GM19351 (cell line): ENCODE measurements at regions not wholly inside any gene's neighbourhood (a gene's known extent, or its start where the extent isn't known, plus 50 kb on each side); places are given as distances from the start of the nearest gene placed in this dataset.

Experiments
- ATAC-seq: cut with Tn5 transposase; IDR thresholded peaks from one replicate; pipeline ENCODE4 v1.9.1; 2021; ENCODE audit warnings: mild to moderate bottlenecking, moderate library complexity; ENCODE audit not compliant: unreplicated experiment

DNA sequence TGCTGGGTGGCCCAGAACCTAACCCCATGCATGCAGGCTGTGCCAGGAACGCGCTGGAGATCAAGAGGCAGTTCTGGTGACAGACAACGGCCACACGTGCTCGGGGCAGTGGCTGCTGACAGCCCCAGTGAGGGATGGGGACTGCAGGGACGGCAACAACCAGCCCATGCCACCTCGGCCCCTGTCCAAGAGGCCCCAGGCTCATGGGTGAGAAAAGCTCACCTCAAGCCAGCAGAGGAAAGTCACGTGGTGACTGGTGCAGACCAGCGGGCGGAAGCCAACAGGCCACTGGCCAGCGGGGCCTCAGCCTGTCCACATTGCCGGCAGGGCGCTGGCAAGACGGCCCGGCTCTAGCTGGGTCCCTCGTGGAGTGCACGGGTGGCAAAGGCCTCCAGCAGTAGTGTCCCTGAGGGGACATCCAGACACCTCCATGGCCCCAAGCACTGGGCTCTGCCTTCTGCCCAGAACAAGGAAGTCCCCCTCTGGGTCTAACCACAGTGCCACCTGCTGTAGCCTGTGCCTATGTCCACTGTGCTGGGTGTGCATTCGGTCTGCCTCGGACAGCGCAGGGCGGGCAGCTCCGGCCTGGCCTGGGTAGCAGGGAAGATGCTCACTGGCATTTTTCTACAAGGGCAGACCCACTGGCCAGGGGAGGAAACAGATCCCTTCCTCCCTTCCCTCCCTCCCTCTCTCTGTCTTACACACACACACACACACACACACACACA is 134.1 kb downstream of the NCOR2 start:
- no peak for ATAC-seq

DNA sequence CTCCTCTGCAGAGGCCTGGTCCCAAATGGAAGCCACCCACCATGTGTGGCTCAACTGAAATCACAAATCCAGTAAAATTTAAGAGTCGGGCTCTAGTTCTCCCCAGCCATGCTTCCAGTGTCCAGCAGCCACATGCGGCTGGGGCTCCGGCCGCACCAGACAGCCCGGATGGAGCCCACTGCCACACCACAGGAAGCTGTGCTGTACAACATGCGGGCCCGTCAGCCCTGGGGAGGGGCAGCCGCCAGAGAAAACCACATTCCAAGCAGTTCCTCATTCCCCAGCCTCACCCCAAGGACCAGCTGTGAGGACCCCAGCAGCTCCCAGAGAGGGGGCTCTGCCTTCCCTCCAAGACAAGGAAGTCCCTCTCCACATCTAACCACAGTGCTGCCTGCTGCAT is 135.0 kb downstream of the NCOR2 start:
- no peak for ATAC-seq

DNA sequence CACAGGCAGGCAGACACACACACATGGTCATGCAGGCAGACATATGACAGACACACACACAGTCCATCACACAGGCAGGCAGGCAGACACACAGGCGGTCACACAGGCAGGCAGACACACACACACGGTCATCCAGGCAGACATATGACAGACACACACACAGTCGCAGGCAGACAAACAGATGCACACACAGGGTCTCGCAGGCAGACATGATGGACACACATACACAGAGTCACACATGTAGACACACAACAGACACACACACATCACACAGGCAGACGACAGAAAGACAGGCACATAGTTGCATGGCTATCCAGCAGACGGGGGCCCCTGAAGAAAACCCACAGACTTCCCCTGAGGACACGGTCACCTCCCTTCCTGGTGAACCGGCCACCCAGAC is 135.4 kb downstream of the NCOR2 start:
- no peak for ATAC-seq

DNA sequence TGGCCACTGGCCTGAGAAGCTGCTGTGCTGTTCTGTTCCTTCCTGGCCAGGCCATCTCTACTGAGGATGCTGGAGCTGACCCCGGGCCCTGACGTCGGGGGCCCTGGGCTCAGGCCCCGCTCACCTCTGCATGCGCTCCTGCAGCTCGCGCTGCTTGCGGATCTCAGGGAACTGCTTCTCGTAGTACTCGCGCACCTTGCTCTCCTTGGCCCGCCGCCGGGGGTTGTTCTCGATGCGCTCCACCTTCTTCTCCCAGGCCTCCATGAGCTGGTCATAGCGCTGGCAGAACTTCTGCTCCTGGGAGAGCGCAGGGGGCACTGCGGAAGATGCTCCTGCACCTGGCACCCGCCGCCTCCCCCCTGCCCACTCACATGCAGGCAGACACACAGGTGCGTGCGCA is 135.6 kb downstream of the RFLNA start:
- ATAC-seq = no peak

DNA sequence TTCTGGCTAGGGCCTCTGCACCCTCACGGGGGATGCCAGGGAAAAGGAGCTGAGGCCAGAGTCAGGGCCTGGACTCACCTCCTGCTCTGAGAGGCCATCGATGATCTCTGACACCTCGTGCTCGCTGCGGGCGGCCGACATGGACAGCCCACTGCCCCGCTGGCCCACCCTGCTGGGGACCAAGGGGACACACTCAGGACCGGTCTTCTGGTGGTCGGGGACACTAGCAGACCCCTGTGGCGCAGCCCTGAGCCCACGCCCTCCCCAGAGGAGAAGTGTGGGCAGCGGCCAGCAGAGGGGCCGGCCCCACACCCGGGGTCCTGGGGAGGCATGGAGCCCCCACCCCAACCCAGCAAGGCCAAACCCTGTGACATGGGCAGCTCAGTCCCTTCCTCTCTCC is 134.6 kb downstream of the RFLNA start:
- ATAC-seq = no peak

DNA sequence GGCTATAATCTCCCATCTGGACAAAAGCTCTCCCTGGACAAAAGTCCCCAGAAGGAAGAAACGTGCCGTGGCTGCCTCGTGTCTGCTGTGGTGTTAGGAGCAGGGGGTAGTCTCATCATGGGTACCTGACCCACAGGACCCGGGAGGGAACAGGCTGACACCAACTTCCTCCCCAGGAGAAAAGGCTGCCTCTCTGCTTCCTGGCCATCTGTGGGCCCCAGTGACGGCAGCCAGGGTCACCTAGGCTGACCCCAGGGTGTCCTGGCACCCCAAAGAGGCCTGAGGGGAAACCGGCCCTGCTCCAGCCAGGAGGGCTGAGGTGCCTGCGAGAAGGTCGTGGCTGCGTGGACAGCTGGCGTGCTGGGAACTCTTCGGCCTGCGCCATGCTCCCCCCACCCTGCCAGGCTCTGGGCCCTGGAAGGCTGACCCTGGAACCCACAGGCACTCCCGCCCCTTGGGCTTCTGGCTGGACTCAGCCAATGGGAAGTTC is 133.9 kb downstream of the RFLNA start:
- ATAC-seq = no peak

DNA sequence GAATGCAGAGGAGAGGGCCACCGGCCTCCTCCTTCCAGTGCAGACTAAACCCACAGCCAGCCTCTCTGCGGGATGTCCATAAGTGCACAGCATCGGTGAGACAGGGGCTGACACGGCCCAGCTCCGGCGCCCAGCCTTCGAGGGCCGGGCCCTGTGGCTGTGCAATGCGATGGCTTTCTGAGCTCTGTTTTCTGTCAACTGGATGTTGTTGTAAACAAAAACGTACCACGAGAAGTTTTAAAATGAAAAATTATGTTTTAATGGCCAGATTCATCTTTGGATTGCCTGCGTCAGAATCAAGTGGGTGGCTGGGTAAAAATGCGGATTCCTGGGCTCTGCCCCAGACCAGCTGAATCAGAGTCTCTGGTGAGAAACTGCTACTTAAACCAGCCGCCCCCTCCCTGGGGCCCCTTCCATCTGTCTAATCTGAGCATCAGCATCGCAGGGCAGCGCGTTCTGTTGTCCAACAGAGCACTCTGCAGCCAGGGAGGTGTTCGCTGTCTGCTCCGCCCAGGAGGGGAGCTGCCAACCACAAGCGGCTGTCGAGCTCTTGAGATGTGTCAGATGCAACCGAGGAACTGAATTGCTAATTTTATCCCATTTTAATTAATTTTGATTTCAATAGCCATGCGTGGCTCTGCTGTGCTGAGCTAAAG is 133.4 kb downstream of the RFLNA start:
- no peak for ATAC-seq

DNA sequence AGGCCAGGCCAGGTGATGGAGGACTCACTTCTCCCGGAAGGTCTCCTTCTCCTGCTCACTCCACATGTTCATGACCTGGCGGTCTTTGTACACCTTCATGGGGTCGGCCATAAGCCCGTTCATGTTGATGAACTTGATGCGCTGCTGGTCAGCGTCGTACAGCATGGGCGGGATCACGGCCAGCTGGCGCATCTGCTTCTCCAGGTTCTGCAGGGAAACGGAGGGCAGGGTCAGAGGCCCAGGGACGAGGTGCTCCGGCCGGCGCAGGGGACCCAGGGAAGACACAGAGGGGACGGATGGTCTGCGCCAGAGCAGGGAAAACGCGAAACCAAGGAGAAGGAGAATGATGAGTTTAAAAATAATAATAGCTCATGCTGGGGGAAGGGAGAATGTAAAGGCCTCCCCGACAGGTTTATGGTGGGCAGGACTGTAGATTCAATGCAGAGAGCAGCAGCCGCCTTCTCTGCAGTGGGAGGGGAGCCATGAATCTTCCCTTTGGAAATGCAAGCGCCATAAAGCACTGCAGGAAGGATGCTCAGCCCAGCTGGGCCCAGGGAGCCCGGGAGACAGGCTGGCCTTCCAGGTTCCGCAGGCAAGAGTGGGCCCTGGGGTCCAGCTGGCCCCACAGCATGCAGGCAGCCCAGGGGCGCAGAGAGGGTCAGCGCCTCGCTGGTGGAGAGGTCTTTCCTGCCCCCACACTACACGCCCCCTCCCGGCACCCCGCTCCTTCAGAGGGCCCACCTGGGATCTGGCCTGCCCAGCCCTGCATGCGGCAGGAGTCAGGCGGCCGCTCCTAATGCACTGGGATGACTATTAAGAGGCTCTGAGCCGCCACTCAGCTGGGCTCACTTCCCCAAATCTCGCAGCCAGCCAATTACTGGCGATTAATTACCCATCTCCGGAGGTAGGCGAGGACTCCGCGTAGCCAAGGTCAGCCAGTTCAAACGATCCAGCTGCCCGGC is 132.0 kb downstream of the RFLNA start:
- ATAC-seq = no peak

DNA sequence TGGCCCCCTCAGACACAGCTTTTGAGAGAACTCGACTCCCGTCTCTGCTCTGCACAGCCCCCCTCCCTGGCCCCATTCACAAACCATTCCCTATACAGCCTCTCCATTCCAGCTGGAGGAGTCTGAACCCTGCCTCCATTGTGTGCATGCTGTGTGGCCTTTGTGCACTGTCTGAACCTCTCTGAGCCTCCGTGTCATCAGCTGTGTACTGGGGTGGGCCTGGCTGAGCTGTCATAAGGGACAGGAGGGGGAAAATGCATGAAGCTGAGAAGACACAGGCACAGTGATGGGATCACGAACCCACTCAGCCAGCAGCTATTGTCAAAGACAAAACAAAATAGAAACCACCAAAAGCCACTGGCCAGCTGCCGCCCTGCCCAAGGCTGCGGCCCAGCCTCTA is 130.8 kb downstream of the RFLNA start:
- no peak for ATAC-seq

DNA sequence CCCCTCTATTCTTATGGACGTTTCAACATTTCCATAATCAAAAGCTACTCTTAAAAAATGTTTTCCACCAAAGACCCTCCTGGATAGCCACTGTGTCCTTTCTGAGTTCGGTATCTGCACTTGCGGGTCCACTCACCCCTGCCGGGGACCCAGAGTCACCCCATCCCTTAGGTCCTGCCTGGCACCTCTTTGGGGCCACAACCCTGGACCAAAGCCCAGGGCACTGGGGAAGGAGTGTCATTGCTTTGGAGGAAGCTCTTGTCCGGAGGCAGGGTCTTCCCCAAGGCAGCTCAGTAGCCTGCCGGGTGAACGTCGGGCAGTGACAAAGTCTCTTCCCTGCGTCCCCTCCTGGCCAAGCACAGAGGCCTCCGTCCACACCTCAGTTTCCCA is 129.6 kb downstream of the RFLNA start:
- no peak for ATAC-seq

DNA sequence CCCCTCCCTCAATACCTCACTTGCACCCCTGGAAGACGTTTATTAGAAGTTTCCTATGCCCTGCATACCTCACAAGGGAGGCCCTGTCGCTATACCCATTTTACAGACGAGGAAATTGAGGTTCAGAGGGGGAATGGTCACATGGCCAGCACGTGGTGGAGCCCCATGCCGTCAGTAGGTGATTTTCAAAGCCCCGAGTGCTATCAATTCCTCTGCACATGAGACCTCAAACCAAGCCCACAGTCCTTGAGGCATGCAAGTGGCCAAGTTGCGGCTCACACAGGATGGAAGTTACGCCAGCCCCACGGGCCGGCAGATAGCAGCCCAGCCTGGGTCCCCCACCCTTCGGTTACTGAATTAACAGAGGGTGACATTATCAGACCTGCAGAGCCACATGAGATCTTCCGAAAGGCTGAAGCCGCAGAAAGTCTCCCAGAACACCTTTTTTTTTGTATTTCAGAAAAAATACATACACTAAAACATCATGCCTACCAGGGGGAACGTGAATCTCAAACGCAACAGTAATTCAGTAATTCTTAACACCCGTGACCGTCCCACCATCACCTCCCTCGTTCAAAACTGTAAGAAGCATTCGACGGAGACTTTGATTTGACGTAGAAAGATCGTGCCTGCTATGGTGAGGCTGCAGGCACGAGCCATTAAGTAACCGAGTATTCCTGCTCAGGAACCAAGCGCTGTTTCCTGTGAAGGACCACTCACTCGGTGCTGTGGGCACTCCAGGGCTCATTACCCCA is 129.0 kb downstream of the RFLNA start:
- no peak for ATAC-seq

DNA sequence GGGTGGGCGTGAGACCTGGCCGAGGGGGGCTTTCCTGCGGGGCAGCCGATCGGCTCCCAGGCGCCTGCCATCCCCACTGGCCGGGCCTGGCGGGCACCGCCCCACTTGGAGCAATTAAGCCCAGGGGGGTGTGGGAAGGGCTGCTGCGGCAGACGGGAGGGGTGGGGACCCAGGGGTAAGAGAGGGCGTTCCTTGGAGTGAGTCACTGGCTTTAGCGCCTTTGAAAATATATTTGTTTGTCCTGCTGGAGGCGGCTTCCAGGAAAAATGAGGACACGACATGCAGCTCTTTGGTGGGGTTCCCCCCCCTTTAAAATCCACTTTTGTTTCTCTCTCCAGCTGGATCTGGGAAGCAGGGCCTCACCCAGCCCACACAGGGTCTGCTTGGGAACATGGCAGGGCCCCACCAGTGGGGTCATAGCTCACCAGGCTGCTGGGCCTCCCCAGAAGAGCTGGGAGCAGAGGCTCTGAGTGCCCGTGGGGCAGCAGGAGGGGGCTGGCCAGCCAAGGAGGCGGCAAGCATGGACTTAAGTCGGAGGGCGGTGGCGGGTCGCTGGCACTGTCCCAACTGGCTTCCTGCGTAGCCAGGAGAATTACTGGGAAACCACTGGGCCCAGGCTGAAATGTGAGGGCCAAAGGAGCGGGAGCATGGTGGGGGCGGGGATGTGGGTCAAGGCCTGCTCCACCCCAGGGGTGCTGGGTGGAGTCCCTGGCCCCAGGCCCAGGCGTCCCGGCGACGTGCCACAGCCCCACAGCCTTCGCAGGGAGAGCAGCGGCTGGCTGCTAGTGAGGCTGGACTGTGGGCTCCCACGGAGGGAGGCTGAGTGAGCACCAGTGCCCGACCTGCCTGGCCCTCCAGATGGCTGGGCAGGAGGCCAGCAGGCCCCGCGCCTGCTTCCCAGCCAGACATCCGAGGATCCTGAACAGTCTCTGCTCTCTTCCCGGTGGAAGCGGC is 128.0 kb downstream of the RFLNA start:
- ATAC-seq = no peak

DNA sequence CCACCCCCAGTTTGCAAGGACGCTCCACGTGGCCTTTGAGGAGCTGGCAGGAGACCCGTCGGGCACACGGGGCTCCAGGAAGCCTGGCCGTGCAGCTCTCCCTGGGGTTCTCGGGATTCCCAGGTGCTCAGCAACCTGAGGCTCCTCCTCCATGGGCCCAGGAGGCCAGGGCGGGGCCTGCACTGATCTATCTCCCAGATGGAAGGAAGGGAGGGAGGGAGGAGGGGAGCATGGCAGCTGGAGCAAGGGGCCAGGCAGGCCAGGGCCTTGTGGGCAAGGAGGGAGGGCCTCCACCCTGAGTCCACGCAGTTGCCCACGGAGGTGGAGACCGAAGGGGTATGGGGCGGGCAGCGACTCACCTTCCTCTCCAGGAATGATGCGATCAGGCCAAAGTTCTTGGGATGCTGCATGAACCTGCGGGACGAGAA is 127.3 kb downstream of the RFLNA start:
- no peak for ATAC-seq

DNA sequence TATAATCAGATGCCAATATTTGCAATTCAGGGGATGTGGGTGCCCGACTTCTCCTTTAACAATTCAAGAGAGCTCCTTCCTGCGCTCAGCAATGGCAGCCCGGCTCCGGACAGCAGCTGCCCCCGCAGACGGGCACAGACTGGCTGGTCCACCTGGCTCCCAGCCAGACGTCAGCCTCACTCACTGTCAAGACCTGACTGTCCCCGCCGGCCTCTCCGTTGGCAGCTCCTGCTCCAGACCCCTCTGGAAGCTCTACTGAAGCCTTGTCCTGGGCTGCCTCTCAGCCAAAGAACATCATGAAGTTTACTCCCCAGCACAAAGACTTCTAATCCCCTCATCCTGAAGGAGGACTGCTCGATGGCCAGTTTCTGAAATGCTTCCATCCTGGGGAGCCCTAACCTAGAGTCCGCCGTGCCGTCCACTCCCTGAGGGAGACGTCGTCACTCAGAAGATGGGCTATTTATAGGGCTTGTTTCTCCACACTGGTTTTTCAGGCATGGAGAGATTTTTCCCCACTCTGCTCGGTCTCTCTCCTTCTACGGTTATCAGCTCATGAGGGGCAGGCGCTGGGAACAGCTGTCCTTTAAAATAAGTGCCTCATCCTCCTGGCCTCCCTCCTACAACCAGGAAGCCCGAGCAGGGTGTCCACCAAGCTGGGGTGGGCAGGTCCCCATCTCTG is 126.2 kb downstream of the RFLNA start:
- ATAC-seq = no peak

DNA sequence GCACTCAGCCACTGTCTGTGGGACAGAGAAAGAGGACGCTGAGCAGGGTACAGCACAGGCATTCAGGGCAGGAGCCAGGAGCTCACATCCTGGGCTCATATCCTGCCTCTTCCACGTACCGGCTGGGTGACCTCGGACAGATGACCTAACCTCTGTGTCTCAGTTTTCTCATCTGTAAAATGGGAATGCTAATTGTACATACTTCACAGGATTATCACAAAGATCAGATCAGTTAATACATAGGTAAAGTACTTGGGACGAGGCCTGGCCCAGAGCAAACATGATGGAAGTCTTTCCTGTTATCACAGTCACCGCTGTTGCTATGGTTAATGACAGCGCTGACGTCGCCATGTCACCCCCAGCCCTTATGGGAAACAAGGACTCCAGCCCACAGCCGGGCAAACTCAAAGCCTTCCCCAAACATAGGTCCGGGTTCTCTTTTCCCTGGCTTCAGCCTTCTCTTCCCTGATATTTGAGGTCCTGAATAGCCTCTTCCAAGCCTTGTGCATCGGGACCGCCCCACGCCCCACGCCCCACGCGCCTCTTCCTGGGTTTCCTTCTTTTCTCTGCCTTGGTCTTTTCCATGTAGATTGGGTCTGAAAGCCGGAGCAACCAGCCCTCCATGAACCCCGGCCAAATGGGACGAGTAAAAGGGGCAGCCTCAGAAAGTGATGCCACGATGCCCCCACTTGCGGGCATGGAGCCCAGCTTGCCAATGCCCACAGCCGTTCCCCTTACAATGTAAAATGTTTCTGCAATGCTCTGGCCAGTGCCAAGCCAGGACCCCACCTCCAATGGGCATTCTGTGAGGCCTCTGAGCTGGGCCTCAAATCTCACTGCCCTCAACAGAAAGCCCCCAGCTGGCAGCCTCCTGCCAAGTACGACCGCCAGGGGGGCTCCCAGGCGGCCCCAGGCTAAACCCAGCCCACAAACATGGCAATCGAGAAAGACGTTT is 125.4 kb downstream of the RFLNA start:
- no peak for ATAC-seq

DNA sequence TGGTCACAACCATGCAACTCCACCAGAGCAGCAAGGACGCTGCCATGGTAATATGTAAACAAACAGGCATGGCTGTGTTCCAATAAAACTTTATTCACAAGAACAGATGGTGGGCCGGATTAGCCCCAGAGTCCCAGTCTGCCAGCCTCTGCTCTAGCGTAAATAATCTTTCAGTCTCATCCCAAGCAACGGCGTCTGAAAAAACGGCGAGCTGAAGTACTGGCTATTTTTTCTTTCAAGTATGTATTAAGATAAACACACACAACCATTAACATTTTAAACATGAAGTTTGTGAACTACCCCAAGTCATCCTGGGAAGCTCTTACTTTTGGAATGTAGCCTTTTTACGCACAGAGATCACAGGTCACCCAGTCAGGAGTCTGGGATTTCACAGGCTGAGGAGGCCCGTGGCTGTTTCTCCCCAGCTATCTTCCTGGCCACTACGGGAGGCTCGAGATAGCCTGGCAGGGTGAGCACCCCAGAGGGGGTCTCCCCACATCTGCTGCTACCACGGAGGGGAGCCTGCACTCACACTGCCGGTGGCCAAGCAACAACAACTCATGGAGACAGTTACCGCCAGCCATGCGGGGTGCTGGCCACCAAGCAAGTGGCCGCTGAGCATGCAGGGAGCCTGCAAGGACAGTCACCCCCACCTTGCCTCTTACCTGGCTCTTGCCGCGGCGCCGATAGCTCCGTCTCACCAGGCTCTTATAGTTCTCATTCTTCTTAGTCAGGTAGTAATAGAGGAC is 124.6 kb downstream of the RFLNA start:
- ATAC-seq = no peak

DNA sequence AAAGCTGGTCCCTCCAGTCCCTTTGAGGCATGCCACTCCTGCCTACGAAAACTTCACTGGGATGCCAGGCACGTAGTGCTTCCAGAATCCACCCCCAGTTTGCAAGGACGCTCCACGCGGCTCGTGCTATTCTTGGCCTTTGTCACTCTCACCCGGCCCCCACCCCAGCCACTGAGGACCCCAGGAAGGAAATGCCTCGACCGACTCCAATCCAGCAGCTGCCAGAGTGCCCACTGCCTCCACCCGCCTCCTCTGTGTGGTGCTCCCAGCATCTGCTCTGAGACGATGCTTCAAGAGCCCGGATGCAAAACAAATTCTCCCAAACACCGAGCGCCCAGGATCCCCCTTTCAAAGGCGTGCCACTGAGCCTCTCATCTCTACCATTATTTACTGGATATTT is 123.9 kb downstream of the RFLNA start:
- ATAC-seq = no peak
